ENCODE measurements at regions not wholly inside any gene's neighbourhood (a gene's known extent, or its start where the extent isn't known, plus 50 kb on each side); places are given as distances from the start of the nearest gene placed in this dataset.

DNA sequence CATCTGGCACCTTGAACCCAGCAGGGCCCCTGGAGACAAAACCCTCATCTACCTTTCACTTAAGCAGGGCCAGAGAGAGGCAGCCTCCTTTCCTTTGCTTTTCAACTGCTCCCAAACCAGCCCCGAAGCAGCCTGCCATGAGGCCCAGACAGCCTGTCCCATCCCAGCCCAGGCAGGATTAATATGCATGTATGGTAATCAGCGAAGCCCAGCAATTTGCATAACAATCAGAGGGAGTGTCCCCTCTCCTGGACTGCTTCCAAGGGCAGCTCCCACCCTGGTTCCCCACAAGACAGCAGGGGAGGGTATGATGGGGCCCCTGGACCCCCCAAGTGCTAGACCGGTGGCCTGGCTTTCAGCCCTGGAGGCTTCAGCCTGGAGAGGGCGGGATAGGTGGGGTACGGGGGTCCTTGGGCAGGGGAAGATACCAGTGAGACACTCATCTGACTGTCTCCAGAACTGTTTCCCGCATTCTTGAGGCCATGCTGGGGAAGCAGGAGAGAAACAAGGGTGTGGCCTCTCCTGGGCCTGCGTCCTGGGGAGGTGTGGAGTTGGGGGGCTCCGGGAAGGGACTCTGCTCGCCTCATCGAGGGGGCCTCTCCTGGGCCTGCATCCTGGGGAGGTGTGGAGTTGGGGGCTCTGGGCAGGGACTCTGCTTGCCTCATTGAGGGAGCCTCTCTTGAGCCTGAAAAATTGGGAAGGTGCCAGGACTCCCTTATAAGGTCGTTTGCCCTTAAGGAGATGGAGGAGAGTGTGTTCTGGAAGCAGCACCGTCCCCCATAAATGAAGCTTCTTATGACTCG lies 93.2 kb upstream of the PRR5 start:
- Histone ChIP-seq H3F3A (ENCODE audit: control insufficient read depth, insufficient read depth) (no peaks in the 10 kb centered on the region), H3K27ac (ENCODE audit: low read depth, low read length) (no peak overlapping the region), H3K79me2 (ENCODE audit: control insufficient read depth, low read length) (no peaks in the 10 kb centered on the region), H3K27me3 (ENCODE audit: control insufficient read depth, low read length) (no peaks in the 10 kb centered on the region), H3K4me3 (ENCODE audit: low read length) (no peak overlapping the region), H4K20me1 (ENCODE audit: control insufficient read depth, insufficient read depth, low read depth, low read length) (no peaks in the 10 kb centered on the region), H3K4me1 (ENCODE audit: control insufficient read depth, low read length) (no peaks in the 10 kb centered on the region), H3K4me2 (ENCODE audit: low read length) (no peak overlapping the region), H3K9me3 (ENCODE audit: control insufficient read depth, insufficient read depth, low read length) (peaks cover 17% of the 10 kb centered on the region; the same call in 1 of the 2 replicates), H3K9me2 (replicated peaks; ENCODE audit: control insufficient read depth, low read length) (no peaks in the 10 kb centered on the region), H3K36me3 (ENCODE audit: control insufficient read depth, low read length) (no peaks in the 10 kb centered on the region)
- TF ChIP-seq CTCF (IDR thresholded peaks at IDR 0.05; ENCODE audit: low read depth, low read length, poor library complexity, severe bottlenecking) (no peak), EZH2phosphoT487 (IDR thresholded peaks at IDR 0.05; ENCODE audit: borderline replicate concordance, low read length) (no peak)

GRCh38 chr22:44606126-44606525 lies 95.9 kb upstream of the PRR5 start:
- H3K36me3 ChIP-seq (ENCODE audit: control insufficient read depth, low read length): no peaks in the 10 kb centered on the region
- no peak overlapping the region for H3K4me2 ChIP-seq (ENCODE audit: low read length)
- no peaks in the 10 kb centered on the region for H4K20me1 ChIP-seq (ENCODE audit: control insufficient read depth, insufficient read depth, low read depth, low read length)
- TF ChIP-seq CTCF (IDR thresholded peaks at IDR 0.05; ENCODE audit: low read depth, low read length, poor library complexity, severe bottlenecking): no peak
- no peak for TF ChIP-seq EZH2phosphoT487 (IDR thresholded peaks at IDR 0.05; ENCODE audit: borderline replicate concordance, low read length)
- no peaks in the 10 kb centered on the region for H3K9me2 ChIP-seq (replicated peaks; ENCODE audit: control insufficient read depth, low read length)
- H3K4me1 ChIP-seq (ENCODE audit: control insufficient read depth, low read length): no peaks in the 10 kb centered on the region
- H3K27ac ChIP-seq (ENCODE audit: low read depth, low read length): no peak overlapping the region
- no peaks in the 10 kb centered on the region for H3K79me2 ChIP-seq (ENCODE audit: control insufficient read depth, low read length)
- H3F3A ChIP-seq (ENCODE audit: control insufficient read depth, insufficient read depth): no peaks in the 10 kb centered on the region
- H3K9me3 ChIP-seq (ENCODE audit: control insufficient read depth, insufficient read depth, low read length): peaks cover 1% of the 10 kb centered on the region; the same call in 1 of the 2 replicates
- H3K27me3 ChIP-seq (ENCODE audit: control insufficient read depth, low read length): no peaks in the 10 kb centered on the region
- no peak overlapping the region for H3K4me3 ChIP-seq (ENCODE audit: low read length)

GRCh38 chr22:44605486-44605885 lies 96.5 kb upstream of the PRR5 start:
- Histone ChIP-seq H3K4me1 (ENCODE audit: control insufficient read depth, low read length) (no peaks in the 10 kb centered on the region), H3K9me3 (ENCODE audit: control insufficient read depth, insufficient read depth, low read length) (no peaks in the 10 kb centered on the region; the same call in 1 of the 2 replicates), H3K4me3 (ENCODE audit: low read length) (no peak overlapping the region), H3K36me3 (ENCODE audit: control insufficient read depth, low read length) (no peaks in the 10 kb centered on the region), H3K79me2 (ENCODE audit: control insufficient read depth, low read length) (no peaks in the 10 kb centered on the region), H3K27ac (ENCODE audit: low read depth, low read length) (no peak overlapping the region), H3K27me3 (ENCODE audit: control insufficient read depth, low read length) (no peaks in the 10 kb centered on the region), H4K20me1 (ENCODE audit: control insufficient read depth, insufficient read depth, low read depth, low read length) (no peaks in the 10 kb centered on the region), H3F3A (ENCODE audit: control insufficient read depth, insufficient read depth) (no peaks in the 10 kb centered on the region), H3K9me2 (replicated peaks; ENCODE audit: control insufficient read depth, low read length) (no peaks in the 10 kb centered on the region), H3K4me2 (ENCODE audit: low read length) (no peak overlapping the region)
- TF ChIP-seq EZH2phosphoT487 (IDR thresholded peaks at IDR 0.05; ENCODE audit: borderline replicate concordance, low read length) (no peak), CTCF (IDR thresholded peaks at IDR 0.05; ENCODE audit: low read depth, low read length, poor library complexity, severe bottlenecking) (no peak)

Measured in DOHH2 (cell line).